ENCODE measurements at regions not wholly inside any gene's neighbourhood (a gene's known extent, or its start where the extent isn't known, plus 50 kb on each side); places are given as distances from the start of the nearest gene placed in this dataset.

- DNase-seq (ENCODE audit: low spot score in 2 of 2), result no peak
- TF ChIP-seq POLR2A (IDR thresholded peaks at IDR 0.05) (no peak), CTCF (IDR thresholded peaks at IDR 0.05) (no peak)
- WGBS, 2 donors, result 63 to 71% methylated on average over 1 of the region's 1 CpG
- intact Hi-C loops (cut with DNase I; ENCODE audit: low total_unique reads), result no loop called here
- no peak overlapping the region for H3K4me3 ChIP-seq (ENCODE audit: low read depth, poor library complexity, severe bottlenecking)
Measured at GRCh38 chr2:149826471-149827125, 239.0 kb upstream of the MMADHC start.

GRCh38 chr2:149825473-149825872 lies 237.9 kb upstream of the MMADHC start:
- intact Hi-C loops (cut with DNase I; ENCODE audit: low total_unique reads), result no loop called here
- WGBS, 2 donors, result 64 to 74% methylated on average over 4 of the region's 4 CpGs
- no peak overlapping the region for H3K4me3 ChIP-seq (ENCODE audit: low read depth, poor library complexity, severe bottlenecking)
- TF ChIP-seq POLR2A (IDR thresholded peaks at IDR 0.05) (no peak), CTCF (IDR thresholded peaks at IDR 0.05) (no peak)
- no peak for DNase-seq (ENCODE audit: low spot score in 2 of 2)

GRCh38 chr2:149824136-149824535 lies 236.6 kb upstream of the MMADHC start:
- TF ChIP-seq POLR2A (IDR thresholded peaks at IDR 0.05) (no peak), CTCF (IDR thresholded peaks at IDR 0.05) (no peak)
- no peak overlapping the region for H3K4me3 ChIP-seq (ENCODE audit: low read depth, poor library complexity, severe bottlenecking)
- no peak for DNase-seq (ENCODE audit: low spot score in 2 of 2)
- intact Hi-C loops (cut with DNase I; ENCODE audit: low total_unique reads), result no loop called here

- WGBS, 2 donors, result 71 to 79% methylated on average over 3 of the region's 3 CpGs
- no peak for DNase-seq (ENCODE audit: low spot score in 2 of 2)
- no peak overlapping the region for H3K4me3 ChIP-seq (ENCODE audit: low read depth, poor library complexity, severe bottlenecking)
- TF ChIP-seq CTCF (IDR thresholded peaks at IDR 0.05) (no peak), POLR2A (IDR thresholded peaks at IDR 0.05) (no peak)
- intact Hi-C loops (cut with DNase I; ENCODE audit: low total_unique reads), result no loop called here
Measured at GRCh38 chr2:149819356-149819957, 231.9 kb upstream of the MMADHC start.

- TF ChIP-seq POLR2A (IDR thresholded peaks at IDR 0.05) (no peak), CTCF (IDR thresholded peaks at IDR 0.05) (no peak)
- WGBS, 2 donors, result 76 to 86% methylated on average over 1 of the region's 1 CpG
- intact Hi-C loops (cut with DNase I; ENCODE audit: low total_unique reads), result no loop called here
Measured at GRCh38 chr2:149816756-149817551, 229.4 kb upstream of the MMADHC start.

More at GRCh38 chr2:149816756-149817551, 229.4 kb upstream of the MMADHC start:
- no peak overlapping the region for H3K4me3 ChIP-seq (ENCODE audit: low read depth, poor library complexity, severe bottlenecking)
- no peak for DNase-seq (ENCODE audit: low spot score in 2 of 2)

Data from lower leg skin (tissue), 4 donors.